Stimulated activated CD4-positive, alpha-beta T cell treated with anti-CD3 and anti-CD28 coated beads, Interleukin-1b, Interleukin-23, amount 100 ng/mL, for 24 hours (primary cell): ENCODE measurements at regions not wholly inside any gene's neighbourhood (a gene's known extent, or its start where the extent isn't known, plus 50 kb on each side); places are given as distances from the start of the nearest gene placed in this dataset.

Experiments
- DNase-seq, 4 experiments: peaks; one replicate each; pipeline ENCODE4 v3.0.0-alpha.2; 2020; ENCODE audit warnings: low read depth in 4 of 4, low spot score in 1 of 4

GRCh38 chr14:101002738-101003137, 99.2 kb upstream of the RTL1 start:
- no peak for DNase-seq

- no peak for DNase-seq
These were observed 100.7 kb upstream of the RTL1 start for GRCh38 chr14:101004176-101004575.

GRCh38 chr14:101004954-101005353, 101.4 kb upstream of the RTL1 start:
- DNase-seq = no peak

- no peak for DNase-seq
These were observed 101.9 kb upstream of the RTL1 start for GRCh38 chr14:101005447-101005846.

GRCh38 chr14:101006008-101006407, 102.5 kb upstream of the RTL1 start:
- no peak for DNase-seq

- DNase-seq = no peak
These were observed 103.6 kb upstream of the RTL1 start for GRCh38 chr14:101007004-101007614.

GRCh38 chr14:101007765-101008164, 104.2 kb upstream of the RTL1 start:
- no peak for DNase-seq

GRCh38 chr14:101008196-101008595, 104.7 kb upstream of the RTL1 start:
- DNase-seq = no peak

- DNase-seq = no peak
These were observed 105.3 kb upstream of the RTL1 start for GRCh38 chr14:101008631-101009336.

GRCh38 chr14:101009531-101009930, 106.0 kb upstream of the RTL1 start:
- DNase-seq = no peak

- DNase-seq = no peak
These were observed 106.8 kb upstream of the RTL1 start for GRCh38 chr14:101010293-101010692.

GRCh38 chr14:101010835-101011234, 107.3 kb upstream of the RTL1 start:
- DNase-seq = no peak

- DNase-seq = no peak
These were observed 113.7 kb upstream of the RTL1 start for GRCh38 chr14:101017209-101017608.

- no peak for DNase-seq
These were observed 114.5 kb upstream of the RTL1 start for GRCh38 chr14:101017806-101018560.

GRCh38 chr14:101018561-101019290, 115.2 kb upstream of the RTL1 start:
- DNase-seq = no peak

GRCh38 chr14:101019541-101019940, 116.0 kb upstream of the RTL1 start:
- no peak for DNase-seq

- DNase-seq = no peak
These were observed 116.6 kb upstream of the RTL1 start for GRCh38 chr14:101019990-101020710.

GRCh38 chr14:101020834-101021370, 117.4 kb upstream of the RTL1 start:
- DNase-seq = no peak

- no peak for DNase-seq
These were observed 118.6 kb upstream of the RTL1 start for GRCh38 chr14:101022121-101022520.

- no peak for DNase-seq
These were observed 119.5 kb upstream of the RTL1 start for GRCh38 chr14:101022916-101023435.
